HG03039 (cell line): ENCODE measurements at regions not wholly inside any gene's neighbourhood (a gene's known extent, or its start where the extent isn't known, plus 50 kb on each side); places are given as distances from the start of the nearest gene placed in this dataset.
"Not testable (repeated sequence)": the region's sequence is repeated elsewhere in the genome, so short reads cannot be mapped to it uniquely, and the experiment has no call there.

Source experiments
- ATAC-seq: cut with Tn5 transposase; IDR thresholded peaks from one replicate; pipeline ENCODE4 v1.9.1; 2021; ENCODE audit warnings: mild to moderate bottlenecking, moderate library complexity; ENCODE audit not compliant: unreplicated experiment

DNA sequence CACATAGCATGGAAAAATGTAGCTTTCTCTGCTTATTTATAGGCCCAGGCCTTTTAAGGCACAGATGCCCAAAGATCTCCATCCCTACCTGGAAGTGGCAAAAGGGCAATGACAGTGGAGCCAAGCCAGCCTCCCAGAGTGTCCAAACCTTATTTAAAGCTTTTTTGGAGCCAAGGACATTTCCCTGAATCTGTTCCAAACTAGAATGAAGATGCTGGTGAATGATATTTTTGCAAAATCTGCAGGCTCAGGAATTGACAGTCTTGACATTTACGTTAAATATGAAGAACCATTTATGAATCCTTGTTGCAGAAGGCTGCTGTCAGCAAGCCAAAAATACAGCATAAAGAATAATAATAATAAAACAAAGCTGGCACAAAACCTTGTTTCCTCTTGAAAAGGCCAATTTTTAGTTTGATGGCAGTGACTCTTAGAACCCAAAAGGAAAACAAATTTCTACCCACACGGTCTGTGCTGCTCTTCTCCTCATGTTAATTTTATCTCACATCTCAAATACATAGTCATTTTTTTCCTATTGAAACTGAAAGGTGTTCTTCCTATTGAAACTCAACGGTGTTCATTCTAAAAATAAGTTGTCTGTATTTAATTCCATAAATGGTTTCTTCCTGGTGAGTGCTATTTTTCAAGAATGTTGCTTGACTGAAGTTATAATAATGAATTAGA lies 206.3 kb upstream of the TBL1X start:
- ATAC-seq: no peak

DNA sequence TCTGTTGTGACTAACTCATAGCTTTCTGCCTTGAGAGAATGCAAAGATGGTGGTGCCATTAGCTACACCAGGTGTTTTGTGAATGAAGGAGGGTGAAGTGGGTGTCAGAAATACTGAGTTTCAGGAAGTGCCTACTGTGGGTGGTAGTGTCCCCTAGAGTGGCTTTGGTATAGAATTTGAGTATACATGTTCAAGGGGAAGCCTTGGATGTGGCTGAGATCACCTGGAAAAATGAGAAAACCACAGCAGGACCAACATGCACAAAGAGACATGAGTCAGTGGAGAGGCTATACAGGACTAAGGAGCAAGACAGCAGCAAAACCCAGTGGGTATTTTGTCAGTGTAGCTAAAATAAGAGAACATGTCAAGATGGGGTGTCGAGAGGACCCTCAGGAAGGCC lies 204.3 kb upstream of the TBL1X start:
- ATAC-seq: no peak

DNA sequence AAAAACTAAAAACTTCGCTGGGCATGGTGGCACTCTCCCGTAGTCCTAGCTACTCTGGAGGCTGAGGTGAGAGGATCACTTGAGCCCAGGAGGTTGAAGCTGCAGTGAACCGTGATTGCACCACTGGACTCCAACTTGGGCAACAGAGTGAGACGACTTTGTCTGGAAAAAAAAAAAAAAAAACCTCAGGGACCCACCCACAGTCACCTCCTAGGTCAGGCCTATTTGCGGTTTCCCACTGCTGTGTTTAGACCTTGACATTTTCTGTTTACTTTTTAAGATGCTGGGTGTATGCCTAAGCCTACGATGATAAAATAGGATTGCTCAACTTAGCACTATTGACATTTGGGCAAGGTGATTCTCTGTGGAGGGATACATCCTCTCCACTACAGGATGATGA lies 197.4 kb upstream of the TBL1X start:
- no peak for ATAC-seq

DNA sequence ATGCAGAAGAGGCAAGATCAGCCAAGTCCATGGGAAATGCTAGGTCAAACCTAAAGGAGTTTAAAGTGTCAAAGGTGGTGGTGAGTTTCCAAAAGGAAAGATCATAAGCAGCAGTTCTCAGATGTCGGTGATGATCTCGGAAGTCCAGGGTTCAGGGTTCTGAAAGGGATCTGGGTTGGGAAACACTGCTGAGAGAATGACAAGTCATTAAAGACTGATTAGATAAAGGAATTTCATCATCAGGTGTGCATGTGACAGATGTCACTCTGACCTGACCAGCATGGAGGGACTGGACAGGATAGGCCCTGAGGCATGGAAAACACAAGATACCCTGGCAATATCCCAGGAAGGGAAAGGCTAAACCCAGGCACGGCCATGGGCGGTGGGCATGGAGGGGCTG lies 195.7 kb upstream of the TBL1X start:
- no peak for ATAC-seq

DNA sequence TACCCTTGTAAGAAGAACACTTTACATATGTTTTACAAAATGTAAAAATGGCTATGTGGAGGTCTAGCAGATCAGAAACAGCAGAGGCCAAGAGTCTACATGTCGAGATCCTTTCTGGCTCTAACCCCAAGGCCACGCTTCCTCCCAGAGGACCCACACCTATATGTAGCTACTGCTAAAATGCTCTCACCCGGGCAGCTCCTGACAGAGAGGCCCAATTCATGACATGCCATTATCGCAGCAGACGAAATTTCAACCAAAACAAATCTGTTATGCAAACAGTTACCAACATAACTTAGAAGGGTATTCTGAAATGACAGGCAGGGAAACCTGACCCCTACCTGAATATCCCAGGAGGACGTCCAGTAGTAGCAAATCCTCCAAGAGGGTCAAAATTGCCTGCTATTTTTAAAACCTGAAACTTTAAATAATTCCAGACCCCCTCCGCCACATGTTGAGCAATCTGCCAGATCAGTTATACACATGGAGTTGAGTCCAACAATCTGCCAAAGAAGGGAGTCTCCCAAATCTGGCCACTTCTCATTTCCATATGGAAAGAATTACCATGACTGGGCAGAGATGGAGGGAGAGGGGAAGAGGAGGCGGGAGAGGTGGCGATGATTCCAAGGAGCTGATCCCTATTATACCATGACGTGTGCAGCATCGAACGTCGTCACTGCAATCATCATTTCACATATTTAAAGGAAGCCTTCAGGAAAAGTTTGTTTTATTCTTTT lies 192.9 kb upstream of the TBL1X start:
- ATAC-seq: no peak

DNA sequence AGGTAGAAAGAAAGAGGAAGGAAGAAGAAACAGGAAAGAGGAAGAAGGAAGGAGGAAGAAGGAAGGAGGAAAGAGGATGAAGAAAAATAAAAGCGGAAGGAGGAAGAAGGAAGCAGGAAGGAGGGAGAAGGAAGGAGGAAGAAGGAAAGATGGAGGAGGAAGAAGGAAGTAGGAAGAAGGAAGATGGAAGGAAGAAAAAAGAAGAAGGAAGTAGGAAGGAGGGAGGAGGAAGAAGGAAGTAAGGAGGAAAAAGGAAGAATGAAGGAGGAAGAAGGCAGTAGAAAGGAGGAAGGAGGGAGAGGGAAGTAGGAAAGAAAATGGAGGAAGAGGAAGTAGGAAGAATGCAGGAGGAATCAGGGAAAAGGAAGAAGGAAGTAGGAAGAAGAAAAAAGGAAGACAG lies 191.1 kb upstream of the TBL1X start:
- ATAC-seq: no peak

DNA sequence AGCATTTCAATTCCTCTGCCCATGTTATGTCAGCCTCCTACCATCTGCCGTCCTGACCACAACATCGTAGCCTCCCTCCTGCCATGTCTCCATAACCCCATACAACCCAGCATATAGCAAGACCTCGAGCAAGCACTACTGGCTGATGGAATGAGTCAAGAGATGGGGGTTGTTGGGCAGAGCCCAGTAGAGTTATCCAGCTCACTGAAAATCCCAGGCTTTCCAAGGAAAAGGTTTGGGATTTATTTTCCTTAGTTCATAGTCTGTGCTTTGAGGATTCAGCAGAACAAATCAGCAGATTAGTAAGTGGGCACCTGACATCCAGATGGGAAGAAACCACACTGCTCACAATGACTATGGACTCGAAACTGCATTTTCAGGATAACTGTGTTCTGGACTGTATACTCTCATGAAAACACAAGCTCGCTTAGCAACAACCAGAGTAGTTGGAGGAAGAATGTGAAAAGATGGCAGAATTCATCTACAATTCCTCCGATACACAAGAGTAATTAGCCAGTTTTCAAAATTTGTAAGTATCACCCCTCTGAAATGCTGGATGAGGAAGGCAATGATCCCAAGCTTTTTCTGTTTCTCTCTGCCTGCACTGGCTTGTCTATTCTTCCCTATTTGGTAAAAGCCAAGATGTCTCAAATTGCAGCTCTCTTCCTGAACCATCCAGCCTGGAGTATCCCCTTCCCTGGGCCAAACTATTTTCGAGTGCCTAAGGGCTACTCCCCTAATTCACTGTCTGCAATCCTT lies 186.2 kb upstream of the TBL1X start:
- ATAC-seq: no peak

DNA sequence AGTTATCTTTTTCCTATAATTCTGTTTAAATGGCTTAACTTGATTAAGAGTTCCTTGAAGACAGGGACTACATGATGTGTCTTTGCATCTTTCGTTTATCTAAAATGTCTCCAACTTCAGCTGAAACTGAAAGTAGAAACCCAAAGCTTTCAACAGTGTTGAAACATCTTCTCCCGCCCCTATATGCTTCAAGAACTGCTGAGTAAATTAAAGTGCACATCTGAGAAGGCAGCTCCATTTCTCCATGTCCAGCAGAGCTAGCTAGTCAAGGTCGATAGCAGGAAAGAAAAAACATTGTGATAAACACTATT lies 185.7 kb upstream of the TBL1X start:
- no peak for ATAC-seq

DNA sequence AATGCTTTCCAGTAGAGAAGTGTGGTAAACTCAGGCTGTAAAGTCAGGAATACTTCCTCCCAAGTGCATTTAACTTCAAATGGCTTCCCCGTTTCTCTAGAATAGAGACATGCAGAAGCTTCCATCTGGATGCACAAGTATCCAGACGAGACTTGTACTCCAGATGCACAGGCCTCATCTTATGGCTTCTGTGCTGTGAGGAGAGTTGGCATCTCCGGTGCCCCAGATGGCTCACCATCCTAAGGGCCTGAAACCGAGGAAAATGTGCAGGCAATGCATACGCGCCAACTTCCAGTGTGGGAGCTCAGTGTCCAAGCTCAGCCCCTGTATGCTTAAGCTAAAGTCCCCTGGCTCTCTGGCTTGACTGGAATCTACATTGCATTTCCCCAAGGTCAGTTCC lies 184.0 kb upstream of the TBL1X start:
- ATAC-seq: no peak

DNA sequence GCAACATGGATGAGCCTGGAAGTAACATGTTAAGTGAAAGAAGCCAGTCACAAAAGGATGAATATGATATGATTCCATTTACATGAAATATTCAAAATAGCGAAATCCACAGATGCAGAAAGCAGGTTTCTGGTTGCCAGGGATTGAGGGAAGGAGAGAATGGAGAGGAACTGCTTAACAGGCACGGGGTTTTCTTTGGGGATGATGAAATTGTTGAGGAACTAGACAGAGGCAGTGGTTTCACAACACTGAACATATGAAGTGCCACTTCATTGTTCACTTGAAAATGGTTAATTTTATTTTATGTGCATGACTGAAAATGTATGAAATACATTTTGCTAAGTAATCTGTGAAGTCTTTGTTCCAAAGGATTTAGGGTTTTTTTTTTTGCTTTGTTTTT lies 182.5 kb upstream of the TBL1X start:
- ATAC-seq: no peak

DNA sequence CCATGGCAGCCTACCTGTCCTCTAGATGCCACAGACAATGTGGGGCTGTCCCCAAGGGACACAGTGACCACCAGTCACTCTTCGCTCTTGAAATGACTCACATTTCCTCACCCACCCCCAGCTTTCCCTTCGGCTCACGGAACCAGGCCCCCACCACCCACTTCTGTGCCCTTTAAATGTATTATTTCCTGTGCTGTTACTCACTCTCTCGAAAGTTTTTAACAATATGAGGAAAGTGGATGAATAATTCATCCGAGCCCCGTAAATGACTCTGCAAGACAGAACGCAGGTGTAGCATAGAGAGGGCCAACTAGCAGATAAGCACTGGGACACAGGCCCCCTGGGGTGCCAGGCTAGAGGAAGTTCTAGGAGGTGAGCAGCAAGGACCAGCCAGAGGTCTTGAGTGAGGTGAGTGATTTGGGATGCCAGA lies 179.5 kb upstream of the TBL1X start:
- no peak for ATAC-seq

DNA sequence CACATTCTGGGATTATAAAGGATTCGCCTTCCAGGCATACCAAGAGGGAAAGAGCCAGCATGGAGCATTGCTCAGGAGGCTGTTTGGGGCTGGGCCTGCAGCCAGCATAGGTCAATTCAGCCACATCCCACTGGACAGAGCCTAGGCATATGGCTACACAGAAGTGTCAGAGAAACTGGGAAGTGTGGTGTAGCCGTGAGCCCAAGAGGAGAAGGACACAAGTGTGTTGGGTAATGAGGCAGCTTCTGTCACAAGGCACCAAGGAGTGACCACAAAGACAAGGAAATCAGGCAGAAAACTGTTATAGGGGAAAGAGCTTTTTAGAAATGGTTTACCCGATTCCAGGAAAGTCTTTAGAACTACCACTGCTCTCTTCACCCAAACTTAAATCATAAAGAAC lies 178.6 kb upstream of the TBL1X start:
- no peak for ATAC-seq

DNA sequence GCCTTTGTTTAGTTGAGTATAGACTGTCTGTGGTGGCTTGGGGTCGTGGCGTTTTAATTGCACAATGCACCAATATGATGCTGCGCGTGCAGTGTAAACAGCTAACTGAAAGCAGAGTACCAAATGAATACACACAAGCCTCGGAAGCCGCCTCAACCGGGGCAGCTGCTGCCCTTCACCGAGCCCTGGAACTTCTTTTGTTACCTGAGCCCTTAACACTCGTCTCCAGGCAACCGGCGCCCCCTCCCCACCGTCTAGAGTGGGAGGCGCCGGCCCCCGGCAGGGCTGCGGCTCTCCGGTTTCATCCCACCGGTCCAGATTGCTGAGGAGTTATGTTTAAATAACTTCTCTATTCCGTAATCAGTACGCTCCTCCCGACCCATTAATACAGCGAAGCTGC lies 173.2 kb upstream of the TBL1X start:
- ATAC-seq: no peak

DNA sequence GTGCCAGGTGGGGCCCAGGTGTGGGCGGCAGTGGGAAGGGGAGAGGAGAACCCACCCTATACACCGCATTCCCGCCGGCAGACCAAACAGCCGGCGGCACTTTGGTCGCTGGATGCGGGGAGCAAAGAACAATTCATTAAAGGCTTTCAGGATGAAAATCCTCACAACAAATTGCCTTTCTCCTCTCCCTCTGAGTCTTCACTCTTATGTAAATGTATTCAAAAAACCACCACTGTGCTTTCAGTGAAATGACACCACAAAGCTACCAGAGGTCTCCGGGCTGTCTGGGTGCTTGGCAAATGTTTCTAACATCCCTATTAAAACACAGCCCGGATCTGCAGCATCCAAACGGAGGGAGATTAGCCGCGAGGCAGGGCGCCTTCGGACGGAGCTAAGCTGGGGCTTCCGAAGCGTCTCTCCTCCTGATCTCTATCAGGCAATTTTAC lies 171.8 kb upstream of the TBL1X start:
- no peak for ATAC-seq

DNA sequence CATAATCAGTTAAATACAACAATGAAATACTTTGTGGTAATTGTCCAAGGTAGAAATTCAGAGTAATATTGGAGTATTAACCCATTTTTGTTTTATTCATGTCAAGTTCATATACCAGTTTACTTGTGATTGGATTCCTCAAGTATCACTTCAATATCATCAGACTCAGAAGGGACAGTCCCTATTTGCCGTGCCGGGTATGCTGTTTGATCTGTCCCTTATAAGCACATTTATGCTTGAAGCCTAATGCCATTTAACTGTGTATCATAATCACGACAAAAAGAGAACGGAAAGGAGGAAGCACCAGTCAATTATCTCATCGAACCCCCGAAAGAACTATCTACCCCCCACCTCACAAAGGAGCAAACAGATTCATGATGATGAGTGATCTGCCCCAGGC lies 171.0 kb upstream of the TBL1X start:
- no peak for ATAC-seq

DNA sequence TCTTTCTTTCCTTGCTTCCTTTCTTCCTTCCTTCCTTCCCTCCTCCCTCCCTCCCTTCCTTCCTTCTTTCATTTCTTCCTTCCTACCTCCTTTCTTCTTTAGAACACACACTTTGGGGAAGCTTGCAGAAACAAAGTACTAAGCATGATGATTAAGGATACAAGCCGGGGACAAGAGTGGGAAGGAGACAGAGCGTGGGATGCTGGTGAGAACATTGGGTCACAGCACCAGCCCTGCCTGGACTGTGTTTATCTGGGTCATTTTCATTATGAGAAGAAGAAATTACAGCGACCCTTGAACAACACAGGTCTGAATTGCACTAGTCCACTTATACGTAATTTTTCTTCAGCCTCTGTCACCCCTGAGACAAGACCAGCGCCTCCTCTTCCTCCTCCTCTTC lies 169.3 kb upstream of the TBL1X start:
- no peak for ATAC-seq

DNA sequence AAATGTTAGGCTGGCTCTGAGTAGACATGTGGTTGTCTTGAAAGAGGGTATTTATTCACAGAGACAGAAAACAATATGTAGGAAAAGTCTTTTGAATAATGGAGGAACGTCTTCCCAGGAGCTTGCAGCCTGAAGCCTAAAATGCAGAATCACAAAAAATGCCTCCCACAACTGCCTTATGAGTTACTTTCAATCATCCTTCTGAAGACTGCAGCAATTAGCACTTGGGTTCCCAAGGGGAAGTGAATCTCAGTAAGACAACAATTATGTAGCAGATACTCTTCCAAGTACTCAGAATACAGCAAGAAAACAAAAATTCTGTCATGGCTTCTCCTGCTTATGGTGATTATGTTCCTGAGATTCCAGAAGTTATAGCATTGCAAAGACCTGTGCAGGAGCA lies 166.6 kb upstream of the TBL1X start:
- ATAC-seq: no peak

DNA sequence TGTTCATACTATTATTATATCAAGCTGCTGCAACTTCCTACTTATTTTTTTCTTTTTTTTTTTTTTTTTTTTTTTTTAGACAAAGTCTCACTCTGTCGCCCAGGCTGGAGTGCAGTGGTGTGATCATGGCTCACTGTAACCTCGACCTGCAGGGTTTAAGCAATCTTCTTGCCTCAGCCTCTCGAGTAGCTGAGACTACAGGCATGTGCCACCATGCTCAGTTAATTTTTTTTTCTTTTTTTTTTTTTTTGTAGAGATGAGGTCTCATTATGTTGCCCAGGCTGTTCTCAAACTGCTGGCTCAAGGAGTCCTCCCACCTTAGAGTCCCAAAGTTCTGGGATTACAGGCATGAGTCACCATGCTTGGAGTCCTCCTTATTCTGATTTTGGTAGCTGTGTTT lies 165.2 kb upstream of the TBL1X start:
- ATAC-seq: not testable (repeated sequence)

DNA sequence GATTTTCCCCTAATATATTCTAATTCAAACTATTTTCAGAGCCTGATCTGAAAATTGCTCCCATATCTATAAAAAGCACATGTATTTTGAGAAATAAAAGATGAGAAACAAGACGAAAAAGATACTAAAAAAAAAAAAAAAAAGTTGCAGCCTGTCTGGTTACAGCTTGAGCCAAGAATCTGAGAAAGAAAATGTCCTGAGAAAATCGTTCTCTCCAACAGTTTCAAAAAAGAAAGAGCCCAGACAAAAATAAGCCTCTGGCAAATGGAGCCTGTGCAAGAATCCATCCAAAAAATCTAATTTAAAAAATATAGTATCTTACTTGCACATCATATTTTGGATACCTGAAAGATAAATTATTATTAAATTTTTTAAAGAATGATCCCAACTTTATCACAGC lies 163.0 kb upstream of the TBL1X start:
- ATAC-seq: no peak

DNA sequence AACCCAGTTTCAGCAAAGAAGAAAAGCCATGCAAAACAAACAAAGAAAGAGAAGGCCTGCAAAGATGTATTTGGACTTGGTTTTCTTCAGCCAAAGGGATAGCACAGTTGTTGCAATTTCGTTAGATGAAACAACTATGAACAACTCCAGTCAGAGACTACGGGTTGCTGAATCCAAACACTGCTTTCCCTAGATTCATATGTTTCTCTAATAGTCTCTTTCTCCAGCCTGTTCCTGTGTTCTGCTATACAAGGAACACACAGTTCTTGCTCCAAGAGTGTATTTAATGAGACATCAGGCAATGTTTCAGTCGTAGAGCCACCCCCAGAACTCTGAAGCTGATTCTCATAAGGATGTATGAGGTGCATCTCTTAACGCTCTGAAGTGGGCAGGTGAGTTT lies 162.5 kb upstream of the TBL1X start:
- no peak for ATAC-seq

DNA sequence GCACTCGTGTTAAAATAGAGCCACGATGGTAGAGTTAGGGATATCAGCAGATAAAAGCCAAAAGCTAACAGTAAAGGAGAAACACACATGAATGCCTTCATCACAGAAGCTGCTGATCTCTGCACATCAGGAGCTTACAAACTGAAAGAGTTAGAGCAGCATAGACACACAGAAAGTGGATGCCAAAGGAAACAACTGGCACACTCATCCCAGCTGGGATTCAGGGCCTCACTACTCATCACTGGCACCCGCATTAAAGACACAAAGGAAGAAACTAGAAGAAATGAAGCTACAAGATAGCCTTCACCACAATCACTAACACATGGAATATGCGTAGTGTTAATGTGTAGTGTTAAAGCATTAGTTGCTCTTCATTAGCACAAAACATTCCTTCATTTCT lies 156.4 kb upstream of the TBL1X start:
- ATAC-seq: no peak

DNA sequence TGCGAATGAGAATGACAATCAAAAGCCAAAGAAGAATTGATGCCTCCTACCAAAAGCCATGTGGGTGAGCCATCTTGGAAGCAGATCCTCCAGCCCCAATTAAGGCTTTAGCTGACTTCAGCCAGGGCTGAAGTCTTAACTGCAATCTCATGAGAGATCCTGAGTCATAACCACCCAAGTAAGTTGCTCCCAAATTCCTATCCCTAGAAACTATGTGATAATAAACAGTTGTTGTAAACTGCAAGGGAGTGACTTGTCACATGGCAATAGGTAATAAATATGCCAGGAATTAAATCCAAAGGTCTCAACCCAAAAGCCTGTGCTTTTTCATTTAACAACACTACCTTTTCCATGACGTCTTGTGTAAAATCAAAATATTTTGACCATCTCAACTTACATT lies 154.2 kb upstream of the TBL1X start:
- ATAC-seq: no peak
